Body of pancreas (tissue), 4 donors: ENCODE measurements at regions not wholly inside any gene's neighbourhood (a gene's known extent, or its start where the extent isn't known, plus 50 kb on each side); places are given as distances from the start of the nearest gene placed in this dataset.

Experiments
- ATAC-seq: fragments of 150-250 bp; one replicate; pipeline ENCODE4 v1.9.1; 2016
- DNase-seq, 4 donors: peaks; one replicate each; pipeline ENCODE4 v3.0.0-alpha.2; 2019
- H3K27ac ChIP-seq, 4 donors: fragments of 200-600 bp; sonication (generic); 1 replicate in 3 of 4; 2 replicates in 1 of 4; pipeline versions ENCODE4 v1.5.1 to v1.6.1; 2016 to 2019; ENCODE audit warnings: mild to moderate bottlenecking in 1 of 4, mixed read lengths in 1 of 4, moderate library complexity in 1 of 4
- H3K27me3 ChIP-seq, 2 donors: fragments of 200-600 bp; sonication (generic); one replicate each; pipeline ENCODE4 v1.6.0; 2016; ENCODE audit warnings: mild to moderate bottlenecking in 1 of 2
- H3K36me3 ChIP-seq, 2 donors: fragments of 200-600 bp; sonication (generic); replicated peaks in 1 of 2; 2 replicates each; pipeline ENCODE4 v1.5.1; 2016; ENCODE audit warnings: low read depth in 2 of 2; ENCODE audit not compliant: insufficient read depth in 1 of 2
- H3K4me1 ChIP-seq: fragments of 200-600 bp; sonication (generic); one replicate; pipeline ENCODE4 v1.6.0; 2016
- H3K4me3 ChIP-seq, 2 donors: fragments of 200-600 bp; sonication (generic); 1 replicate in 1 of 2; 2 replicates in 1 of 2; pipeline ENCODE4 v1.5.1; 2016 to 2019
- H3K9me3 ChIP-seq, 3 donors: fragments of 200-600 bp; sonication (generic); 1 replicate in 2 of 3; 2 replicates in 1 of 3; pipeline ENCODE4 v1.5.1; 2016
- POLR2A ChIP-seq, 3 donors: fragments of 450-650 bp; IDR thresholded peaks; one replicate each; pipeline ENCODE4 v1.6.1; 2016; ENCODE audit warnings: antibody characterized with exemption in 3 of 3, mild to moderate bottlenecking in 2 of 3
- WGBS, 2 donors: methylation state at CpG; one replicate each; pipeline ENCODE4 v1.1.5; 2017; 5-methylcytosine and 5-hydroxymethylcytosine counted together
- intact Hi-C: fragments of 100-400 bp; cut with DNase I; formaldehyde crosslinking; loops from one replicate; pipeline ENCODE4 v1.15.1; 2023
- TF ChIP-seq, protein P1 (sequence below), 7 experiments: fragments of 450-650 bp in 4 of 7; fragments of 200-600 bp in 3 of 7; sonication (generic) in 3 of 7; IDR thresholded peaks; one replicate each; pipeline ENCODE4 v1.5.1; 2016 to 2019; ENCODE audit warnings: antibody characterized with exemption in 7 of 7

- Histone ChIP-seq H3K4me1 (no peaks in the 10 kb centered on the region), H3K9me3 (peaks cover 0 to 2% (median 0%) of the 10 kb centered on the region in 3 donors), H3K36me3 (no peaks in the 10 kb centered on the region), H3K4me3 (no peak overlapping the region), H3K27ac (no peak overlapping the region), H3K27me3 (no peaks in the 10 kb centered on the region)
- WGBS, 2 donors: 62 to 68% methylated on average over 4 of the region's 4 CpGs
- TF ChIP-seq, protein P1, sequence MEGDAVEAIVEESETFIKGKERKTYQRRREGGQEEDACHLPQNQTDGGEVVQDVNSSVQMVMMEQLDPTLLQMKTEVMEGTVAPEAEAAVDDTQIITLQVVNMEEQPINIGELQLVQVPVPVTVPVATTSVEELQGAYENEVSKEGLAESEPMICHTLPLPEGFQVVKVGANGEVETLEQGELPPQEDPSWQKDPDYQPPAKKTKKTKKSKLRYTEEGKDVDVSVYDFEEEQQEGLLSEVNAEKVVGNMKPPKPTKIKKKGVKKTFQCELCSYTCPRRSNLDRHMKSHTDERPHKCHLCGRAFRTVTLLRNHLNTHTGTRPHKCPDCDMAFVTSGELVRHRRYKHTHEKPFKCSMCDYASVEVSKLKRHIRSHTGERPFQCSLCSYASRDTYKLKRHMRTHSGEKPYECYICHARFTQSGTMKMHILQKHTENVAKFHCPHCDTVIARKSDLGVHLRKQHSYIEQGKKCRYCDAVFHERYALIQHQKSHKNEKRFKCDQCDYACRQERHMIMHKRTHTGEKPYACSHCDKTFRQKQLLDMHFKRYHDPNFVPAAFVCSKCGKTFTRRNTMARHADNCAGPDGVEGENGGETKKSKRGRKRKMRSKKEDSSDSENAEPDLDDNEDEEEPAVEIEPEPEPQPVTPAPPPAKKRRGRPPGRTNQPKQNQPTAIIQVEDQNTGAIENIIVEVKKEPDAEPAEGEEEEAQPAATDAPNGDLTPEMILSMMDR (IDR thresholded peaks at IDR 0.05): no peak
- no peak for TF ChIP-seq POLR2A (IDR thresholded peaks at IDR 0.05)
- no peak for ATAC-seq
- no peak for DNase-seq
- intact Hi-C loops: no loop called here
These were observed 130.6 kb downstream of the TWIST2 start for GRCh38 chr2:238978497-238978896.

GRCh38 chr2:238979636-238980035 lies 131.8 kb downstream of the TWIST2 start:
- Histone ChIP-seq H3K9me3 (peaks cover 0 to 2% (median 0%) of the 10 kb centered on the region in 3 donors), H3K4me3 (no peak overlapping the region), H3K27ac (no peak overlapping the region), H3K4me1 (no peaks in the 10 kb centered on the region), H3K27me3 (no peaks in the 10 kb centered on the region), H3K36me3 (no peaks in the 10 kb centered on the region)
- DNase-seq: no peak
- 60 to 70% methylated on average over 4 of the region's 4 CpGs for WGBS, 2 donors
- ATAC-seq: no peak
- TF ChIP-seq, protein P1 (IDR thresholded peaks at IDR 0.05): no peak
- no peak for TF ChIP-seq POLR2A (IDR thresholded peaks at IDR 0.05)
- intact Hi-C loops: no loop called here

DNA sequence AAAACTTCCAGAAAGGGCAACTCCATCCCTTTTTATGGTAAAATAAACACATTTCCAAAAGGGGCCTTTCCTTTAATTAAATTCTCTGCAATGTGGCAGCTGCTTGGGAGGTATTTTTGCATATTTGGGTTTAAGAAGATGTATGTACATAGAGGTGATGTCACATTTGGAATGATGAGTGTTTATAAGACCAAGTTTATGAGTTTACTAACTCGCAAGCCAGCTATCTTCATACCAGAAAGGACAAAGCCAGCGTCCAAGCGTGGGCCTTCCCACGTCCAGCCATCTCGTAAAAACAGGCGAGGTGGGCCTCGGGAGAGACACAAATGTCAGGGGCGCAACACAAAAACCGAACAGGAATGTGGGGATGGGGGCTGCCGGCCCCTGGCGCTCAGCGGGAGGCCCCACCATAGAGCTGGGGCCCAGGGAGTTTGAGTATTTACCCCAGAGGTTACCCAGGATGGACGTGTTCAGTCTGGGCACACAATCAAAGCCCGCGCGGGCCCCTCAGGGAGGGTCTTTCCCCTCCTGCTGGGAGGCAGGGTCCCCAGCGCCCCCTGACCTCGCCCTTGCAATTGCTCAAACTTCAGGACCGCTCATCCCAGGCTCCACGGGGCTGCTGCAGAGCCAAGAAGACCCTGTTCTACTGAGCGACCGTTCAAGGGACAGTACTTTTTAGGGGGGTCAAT lies 137.3 kb downstream of the TWIST2 start:
- TF ChIP-seq, protein P1 (IDR thresholded peaks at IDR 0.05): no peak
- no peak for TF ChIP-seq POLR2A (IDR thresholded peaks at IDR 0.05)
- no peaks in the 10 kb centered on the region for H3K4me1 ChIP-seq
- no peak overlapping the region for H3K27ac ChIP-seq
- H3K36me3 ChIP-seq: no peaks in the 10 kb centered on the region
- ATAC-seq: no peak
- no peak overlapping the region for H3K4me3 ChIP-seq
- no peaks in the 10 kb centered on the region for H3K27me3 ChIP-seq
- no peak for DNase-seq
- whole genome bisulfite sequencing, 2 donors: 79 to 81% methylated on average over 13 to 22 of the region's 22 CpGs
- intact Hi-C loops: no loop called here
- H3K9me3 ChIP-seq: no peaks in the 10 kb centered on the region

GRCh38 chr2:238985931-238986446 lies 138.1 kb downstream of the TWIST2 start:
- ATAC-seq: no peak
- WGBS, 2 donors: 54 to 56% methylated on average over 22 to 25 of the region's 30 CpGs
- no peak for DNase-seq
- H3K27ac ChIP-seq: no peak overlapping the region
- no peaks in the 10 kb centered on the region for H3K27me3 ChIP-seq
- H3K4me1 ChIP-seq: no peaks in the 10 kb centered on the region
- H3K4me3 ChIP-seq: no peak overlapping the region
- no peaks in the 10 kb centered on the region for H3K36me3 ChIP-seq
- TF ChIP-seq, protein P1 (IDR thresholded peaks at IDR 0.05): no peak
- TF ChIP-seq POLR2A (IDR thresholded peaks at IDR 0.05): no peak
- H3K9me3 ChIP-seq: no peaks in the 10 kb centered on the region
- intact Hi-C loops: no loop called here
